Kidney glomerular epithelial cell (primary cell): ENCODE measurements at regions not wholly inside any gene's neighbourhood (a gene's known extent, or its start where the extent isn't known, plus 50 kb on each side); places are given as distances from the start of the nearest gene placed in this dataset.
"Not testable (repeated sequence)": the region's sequence is repeated elsewhere in the genome, so short reads cannot be mapped to it uniquely, and the experiment has no call there.

Experiments used
- DNase-seq: peaks from one replicate; lab custom pipeline; 2025; lab: John Stamatoyannopoulos, UW

DNA sequence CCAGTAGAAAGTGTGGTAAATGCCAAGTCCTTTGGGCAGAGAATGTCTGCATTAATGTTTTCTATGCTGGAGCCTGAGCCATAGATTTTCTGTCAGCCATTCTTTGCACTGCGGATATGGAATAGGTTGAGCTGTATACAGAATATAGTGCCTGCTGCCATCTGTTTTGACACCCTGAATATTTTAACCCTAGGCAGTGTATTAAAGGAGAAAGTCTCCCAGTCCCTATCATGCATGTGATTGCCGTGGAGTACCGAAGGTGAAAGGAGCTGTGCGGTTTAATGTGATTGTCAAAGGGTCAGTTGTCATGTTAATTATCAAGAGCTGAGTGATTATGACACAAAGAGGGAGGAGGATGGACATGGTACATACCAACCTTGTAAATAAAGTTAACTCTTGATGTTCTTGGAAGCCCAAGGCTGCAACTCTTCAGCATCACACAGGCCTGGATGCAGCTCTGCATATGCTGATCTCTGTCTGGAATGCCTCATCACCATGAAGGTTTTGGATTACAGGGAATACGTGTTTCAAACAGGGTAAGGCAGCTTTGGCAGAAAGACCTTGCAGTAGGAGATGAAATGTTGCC, 247.1 kb upstream of the ELAVL2 start:
- DNase-seq = no peak

DNA sequence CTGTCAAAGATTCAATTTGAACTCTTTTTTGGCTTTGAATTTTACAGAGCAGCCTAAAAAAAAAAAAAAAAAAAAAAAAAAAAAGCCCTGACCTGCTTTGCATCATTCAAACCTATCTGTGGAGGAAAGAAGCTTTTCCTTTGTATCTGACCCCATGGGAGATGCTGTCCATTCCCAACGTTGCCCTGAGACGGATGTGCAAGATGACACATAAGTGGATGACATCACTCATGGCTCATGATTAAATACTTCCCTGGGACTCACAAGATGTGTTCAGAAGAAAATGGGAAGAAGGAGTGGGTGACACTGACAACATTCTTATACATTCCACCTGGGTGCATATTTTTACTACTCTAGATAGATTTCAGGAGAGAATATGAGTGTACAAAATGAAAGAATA, 245.7 kb upstream of the ELAVL2 start:
- DNase-seq = no peak

DNA sequence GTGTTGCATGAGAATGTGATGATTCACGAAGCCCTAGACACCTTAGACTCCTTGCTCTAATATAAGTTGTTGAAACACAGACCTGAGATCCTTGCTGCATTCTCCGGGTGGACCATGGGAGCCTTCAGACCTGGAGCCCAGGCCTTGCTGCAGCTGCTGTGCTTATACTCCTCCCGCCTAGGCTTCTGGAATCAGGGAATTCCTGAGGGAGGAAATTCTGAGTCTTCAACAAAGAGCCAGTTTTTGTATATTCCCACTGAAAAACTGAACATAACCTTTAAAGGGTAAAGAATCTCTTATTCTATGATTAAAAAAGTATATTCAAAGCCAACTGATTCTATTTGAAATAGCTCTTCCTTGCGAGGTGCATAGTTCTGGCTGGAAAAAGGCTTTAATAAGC, 245.1 kb upstream of the ELAVL2 start:
- DNase-seq = no peak

DNA sequence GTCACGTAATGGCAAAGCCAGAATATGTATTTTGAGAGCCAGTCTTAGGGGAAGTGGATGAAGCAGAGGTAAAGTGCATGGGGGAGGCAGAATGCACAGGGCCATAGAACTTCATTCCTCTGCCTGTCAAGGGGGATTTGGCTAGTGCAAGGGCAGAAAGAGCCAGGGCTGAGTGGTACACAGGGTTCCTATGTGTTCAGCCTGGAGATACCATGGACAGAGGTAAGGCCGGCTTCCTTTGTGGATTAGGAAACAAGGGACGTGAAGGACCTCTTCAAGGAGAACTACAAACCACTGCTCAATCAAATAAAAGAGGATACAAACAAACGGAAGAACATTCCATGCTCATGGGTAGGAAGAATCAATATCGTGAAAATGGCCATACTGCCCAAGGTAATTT, 241.1 kb upstream of the ELAVL2 start:
- DNase-seq = not testable (repeated sequence)

DNA sequence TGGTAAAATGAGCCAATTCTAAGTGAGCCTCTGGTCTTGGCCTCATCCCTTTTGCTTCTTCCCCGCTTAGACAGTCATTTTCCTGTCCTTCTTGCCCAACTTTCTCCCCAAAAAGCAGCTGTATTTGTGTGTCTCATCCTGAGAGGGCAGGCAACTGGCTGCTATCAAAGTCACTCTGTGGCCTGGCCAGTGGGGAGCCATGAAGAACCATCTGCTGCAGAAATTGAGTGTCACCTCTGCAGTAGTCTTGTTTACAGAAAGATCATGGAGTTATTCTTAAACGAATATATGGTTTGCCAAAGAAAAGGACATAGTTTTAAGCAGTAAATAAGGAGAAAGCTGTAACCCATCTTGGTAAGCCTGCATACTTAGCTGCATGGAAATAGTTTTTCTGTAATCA, 233.6 kb upstream of the ELAVL2 start:
- DNase-seq = no peak

DNA sequence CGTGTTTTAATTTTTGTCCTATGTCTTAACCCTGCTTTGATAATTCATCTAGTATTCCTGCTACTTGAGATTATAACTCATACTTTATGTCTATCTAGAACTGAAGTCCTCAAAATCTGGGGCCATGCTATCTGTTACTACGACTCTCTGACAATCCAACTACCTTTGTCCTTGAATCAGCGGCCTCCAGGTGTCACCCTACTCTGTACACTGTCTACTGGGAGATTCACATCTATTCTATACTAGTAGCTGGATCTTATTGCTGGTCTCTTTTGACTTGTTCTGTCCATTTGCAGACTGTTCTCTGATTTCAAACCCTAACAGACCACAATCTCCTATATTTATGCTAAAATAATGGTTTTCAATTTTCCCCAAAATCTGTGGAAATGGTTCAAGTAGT, 225.5 kb upstream of the ELAVL2 start:
- no peak for DNase-seq

DNA sequence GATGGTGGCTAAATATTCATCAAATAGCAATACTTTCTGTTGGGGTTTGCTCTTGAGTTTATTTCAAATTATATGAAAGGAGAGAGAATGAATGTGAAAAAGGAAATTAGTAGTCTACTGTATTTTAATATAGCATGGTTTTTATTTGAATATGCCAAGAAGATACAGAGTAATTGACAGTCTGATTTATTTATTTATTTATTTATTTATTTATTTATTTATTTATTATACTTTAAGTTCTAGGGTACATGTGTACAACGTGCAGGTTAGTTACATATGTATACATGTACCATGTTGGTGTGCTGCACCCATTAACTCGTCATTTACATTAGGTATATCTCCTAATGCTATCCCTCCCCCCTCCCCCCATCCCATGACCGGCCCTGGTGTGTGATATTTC, 224.2 kb upstream of the ELAVL2 start:
- not testable (repeated sequence) for DNase-seq

DNA sequence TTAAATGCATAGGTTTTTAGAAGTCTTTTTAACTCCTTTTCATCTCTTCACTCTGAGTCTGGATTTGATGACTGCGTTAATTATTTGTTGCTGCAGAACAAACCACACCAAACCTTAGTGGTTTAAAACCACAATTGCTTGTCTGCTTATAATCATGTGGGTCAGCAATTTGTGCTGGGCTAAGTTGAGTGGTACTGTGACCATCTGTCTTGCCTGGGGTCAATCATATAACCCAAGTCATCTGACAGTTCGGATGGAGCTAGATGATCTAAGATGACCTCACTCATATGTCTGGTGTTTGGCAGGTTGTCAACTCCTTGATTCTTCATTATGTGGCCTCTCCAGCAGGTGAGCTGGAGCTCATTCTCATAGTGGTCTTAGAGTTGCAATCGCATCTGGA, 219.1 kb upstream of the ELAVL2 start:
- no peak for DNase-seq

DNA sequence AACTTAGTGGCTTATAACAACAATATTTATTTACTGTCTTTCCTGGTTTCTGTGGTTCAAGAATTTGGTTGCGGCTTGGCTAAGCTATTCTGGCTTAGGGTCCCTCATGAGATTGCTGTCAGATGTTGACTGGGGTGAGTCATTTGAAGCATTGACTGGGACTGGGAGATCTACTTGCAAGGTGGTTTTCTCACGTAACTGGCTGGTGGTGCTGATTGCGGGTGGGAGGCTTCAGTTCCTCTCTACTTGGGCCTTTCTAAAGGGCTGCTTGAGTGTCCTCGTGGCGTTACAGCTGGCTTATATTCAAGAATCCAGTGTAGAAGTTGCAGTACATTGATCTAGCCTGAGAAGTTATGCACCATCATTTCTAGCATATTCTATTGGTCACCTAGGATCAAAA, 218.5 kb upstream of the ELAVL2 start:
- no peak for DNase-seq

DNA sequence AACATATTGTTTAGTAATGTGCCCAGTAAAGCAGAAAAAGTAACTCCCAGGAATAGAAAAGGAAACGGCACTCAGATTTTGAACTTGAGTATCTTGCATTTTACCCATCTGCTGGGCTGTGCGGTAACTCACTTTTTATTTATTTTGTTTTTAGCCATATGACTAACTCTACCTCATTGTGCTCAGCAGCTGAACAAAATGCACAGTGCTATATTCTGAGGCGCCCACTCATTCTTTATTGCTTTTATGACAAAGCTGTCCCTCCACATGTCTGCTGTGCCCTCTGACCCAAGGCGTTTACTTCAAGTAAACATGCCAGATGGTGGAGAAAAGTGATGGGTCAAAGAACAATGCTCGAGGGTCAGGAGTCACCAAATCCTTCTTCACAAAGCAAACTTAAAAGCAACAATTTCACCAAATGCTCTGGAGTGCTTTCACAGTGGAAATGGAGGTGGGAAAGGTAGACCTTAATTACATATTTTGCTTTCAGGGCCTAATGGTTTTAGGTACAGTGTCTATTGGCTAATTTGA, 215.2 kb upstream of the ELAVL2 start:
- no peak for DNase-seq

DNA sequence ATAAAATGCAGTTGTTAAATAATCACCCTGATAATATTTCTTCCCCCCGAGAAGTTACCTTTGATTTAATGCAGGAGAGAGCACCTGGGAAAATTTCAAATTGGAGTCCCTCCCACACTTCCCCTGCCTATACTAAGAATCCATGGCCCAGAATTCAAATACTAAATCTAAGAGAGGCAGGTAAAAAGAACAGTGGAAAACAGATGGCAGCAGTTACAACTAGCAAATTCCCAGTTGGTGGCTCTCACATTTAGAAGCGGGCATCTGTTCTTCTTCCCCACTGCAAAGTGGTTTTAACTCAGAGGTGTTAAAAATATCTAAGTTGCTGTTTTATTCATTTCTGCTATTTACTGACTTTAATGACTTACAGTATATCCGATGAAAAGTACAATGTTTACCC, 210.4 kb upstream of the ELAVL2 start:
- no peak for DNase-seq

DNA sequence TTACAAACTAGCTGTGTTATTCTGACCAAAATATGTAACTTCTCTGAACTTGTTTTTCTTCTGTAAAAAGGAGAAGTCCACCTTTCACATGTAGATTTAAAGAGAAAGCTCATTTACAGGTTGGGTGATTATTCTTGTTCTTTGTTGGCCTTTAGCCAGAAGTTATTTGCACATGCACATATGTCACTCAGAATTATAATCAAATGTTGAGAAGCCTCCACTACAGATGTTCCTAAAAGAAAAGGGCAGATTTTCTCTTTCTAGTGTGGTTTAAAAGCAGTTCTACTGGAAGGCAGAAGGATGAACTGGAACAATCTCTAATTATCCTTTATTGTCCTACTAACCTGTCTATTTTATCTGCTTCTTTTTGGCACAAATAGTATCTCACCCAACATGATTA, 209.8 kb upstream of the ELAVL2 start:
- no peak for DNase-seq

DNA sequence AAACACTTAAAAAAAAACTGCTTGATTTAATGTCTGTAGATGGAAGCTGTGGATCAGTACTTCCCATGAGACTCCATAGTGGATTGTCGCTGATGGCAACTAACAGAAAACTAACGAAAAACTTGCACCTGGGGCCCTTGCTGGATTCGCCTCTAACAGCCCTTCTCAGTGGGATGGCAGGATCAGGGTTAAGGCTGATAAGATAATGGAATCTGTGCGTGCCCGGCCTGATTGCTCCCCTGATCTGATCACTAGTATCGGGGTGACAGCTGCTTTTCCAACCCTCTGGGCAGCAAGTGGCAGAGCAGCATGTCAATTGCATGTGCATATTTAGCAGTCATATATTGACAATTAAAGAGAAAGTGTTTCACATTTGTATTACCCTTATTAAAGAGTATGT, 185.8 kb upstream of the ELAVL2 start:
- DNase-seq = no peak

DNA sequence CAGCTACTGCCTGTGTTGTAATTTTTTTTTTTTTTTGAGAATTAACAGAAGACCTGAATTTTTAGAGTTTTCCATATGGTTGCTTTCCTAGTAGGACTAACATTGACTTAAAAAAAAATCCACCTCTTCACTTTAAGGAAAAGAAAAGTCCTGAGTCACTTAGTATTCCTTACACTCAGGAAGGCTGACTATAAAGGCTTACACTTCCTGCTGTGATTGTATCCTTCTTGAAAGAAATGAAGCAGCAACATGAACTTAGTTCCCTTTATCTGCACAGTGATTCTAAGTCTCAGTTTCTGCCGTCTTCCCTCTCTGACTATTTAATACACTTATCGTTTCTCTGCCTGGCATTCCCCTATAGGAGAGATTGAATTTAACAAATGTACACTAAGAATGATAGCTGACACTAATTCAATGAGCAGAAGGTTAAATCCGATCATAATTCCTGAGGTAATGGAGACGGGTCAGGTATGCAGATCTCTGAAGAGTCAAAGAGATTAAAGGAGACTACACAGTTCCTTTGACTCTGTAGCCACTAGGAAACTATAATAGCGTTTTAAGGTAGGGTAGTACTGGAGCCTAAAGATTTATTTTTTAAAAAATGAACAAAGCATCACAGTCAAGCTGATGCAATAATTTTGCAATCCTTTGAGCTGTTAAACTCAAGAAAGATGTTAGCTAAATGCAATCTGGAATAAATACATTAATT, 185.1 kb upstream of the ELAVL2 start:
- DNase-seq = no peak

DNA sequence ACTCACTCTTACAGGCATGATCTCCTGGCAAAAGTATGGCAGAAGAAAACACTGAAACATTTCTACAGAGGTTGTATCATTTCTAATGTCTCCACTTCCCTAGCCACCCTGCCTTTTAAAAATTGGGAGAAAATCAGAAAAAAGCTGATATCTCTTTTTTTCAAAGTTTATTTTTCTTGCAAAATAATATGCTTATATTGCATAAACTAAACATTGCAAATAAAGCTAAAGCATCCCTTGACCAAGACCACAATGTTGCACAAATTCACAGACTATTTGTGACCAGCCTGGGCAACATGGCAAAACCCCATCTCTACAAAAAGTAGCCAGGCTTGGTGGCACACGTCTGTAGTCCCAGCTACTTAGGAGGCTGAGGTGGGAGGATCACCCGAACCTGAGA, 183.3 kb upstream of the ELAVL2 start:
- DNase-seq = no peak

DNA sequence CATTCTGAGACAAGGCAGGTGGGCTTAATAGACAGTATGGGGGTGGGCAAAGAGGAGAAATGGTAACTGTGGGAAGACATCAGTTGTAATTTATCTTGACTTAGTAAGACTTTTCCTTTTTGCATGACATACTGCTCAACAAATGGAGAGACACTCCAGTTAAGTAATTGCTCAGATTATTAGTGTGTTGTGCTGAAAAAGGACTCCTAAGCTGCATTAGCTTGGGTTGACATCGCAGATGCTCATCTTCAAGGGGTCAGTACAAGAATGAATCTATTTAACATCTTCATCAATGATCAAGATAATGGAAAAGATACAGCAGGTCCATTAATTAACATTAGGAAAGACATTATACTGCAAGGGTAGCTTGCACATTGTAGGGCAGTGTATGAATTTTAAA, 181.1 kb upstream of the ELAVL2 start:
- no peak for DNase-seq

DNA sequence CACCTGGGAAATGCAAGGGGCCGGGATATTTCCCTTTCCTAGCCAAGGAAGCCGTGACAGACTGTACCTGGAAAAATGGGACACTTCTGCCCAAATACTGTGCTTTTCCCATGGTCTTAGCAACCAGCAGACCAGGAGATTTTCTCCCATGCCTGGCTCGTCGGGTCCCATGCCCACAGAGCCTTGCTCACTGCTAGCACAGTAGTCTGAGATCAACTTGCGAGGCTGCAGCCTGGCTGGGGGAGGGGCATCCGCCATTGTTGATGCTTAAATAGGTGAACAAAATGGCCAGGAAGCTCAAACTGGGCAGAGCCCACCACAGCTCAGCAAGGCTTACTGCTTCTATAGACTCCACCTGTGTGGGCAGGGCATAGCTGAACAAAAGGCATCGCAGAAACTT, 165.8 kb upstream of the ELAVL2 start:
- DNase-seq = not testable (repeated sequence)

DNA sequence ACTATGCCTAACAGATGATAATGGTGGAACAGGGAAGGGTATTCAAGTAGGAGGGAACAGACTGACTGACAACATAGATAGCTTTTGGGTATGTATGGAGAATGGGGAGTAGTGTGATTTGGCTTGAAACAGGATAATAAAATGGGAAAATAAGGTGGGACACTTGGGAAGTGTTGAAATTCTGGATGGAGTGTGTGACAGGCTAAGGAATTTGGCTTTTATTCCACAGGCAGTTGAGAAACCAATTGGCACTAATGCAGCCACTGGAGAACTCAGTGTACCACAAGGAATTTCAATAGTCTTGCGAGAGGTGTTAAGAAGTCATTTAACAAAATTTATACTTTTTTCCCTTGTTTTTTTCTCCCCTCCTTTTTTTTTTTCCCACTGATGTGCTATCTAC, 153.5 kb upstream of the ELAVL2 start:
- no peak for DNase-seq

DNA sequence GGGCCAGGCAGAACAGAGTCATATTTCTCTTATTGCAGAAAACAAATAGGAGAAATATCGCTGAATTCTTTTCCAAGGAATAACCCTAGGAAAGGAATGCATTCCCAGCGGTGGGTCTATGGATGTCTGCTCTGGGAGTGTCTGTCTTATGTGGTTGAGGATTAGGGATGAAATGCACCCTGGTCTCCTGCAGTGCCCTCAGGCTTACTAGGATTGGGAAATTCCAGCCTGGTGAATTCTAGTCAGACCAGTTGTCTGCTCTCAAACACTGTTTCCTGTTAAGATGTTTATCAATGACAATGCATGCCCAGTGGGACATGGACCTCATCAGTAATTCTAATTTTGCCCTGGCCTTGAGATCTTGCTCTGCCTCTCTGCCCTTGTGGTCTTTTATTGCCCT, 136.1 kb upstream of the ELAVL2 start:
- DNase-seq = no peak

DNA sequence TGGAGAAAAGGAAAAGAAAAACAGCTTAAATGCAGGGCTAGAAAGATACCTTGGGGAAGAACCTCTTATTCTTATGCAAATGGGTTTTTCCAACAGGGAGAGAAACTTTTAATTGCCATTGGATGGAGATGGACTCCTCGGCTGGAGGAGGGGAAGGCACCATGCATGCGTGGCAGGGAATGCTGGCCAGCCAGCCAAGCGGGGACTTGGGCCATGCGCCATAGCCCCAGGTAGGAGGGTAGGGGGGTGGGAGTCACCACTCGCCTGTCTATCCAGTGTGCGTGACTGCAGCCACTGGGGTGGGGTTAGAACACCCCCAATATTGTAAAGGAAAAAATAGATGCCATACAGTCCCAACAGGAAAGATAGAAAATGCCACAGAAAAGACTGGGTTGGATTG, 119.9 kb upstream of the ELAVL2 start:
- DNase-seq = no peak

DNA sequence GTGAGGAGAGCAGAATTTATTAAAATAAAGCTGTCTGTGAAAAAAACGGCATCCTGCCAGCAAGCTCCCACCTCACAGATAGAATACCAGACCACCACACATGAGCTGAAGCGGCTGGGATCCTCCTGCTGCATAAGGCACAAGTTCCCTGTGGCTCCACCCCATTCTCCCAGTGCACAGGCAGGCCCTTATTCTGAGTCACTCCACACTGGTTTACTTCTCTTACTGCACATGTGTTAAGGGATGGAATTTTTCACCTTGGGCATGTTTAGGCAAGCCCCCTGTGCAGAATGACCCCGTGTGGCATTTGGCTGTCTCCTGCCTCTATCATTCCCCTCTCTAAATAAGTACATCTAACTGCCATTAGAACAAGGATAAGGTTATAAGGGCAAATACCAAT, 115.0 kb upstream of the ELAVL2 start:
- no peak for DNase-seq

DNA sequence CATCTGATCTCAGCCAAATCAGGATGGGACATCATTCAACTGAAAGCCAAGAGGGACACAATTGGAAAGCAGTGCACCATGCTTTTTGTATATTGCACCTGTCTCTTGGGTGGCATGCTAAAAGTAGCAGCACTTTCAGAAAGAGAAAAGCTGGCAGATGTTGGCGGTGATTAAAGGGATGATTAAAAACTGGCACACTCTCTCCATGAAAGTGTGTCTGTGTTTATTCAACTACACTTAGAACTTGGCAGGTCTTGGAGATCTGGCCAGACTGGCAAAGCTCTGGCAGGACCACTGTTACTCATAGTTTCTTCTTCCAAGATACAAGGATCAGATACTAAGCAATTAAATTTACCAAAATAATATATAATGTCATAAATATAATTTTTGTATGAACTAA, 112.9 kb upstream of the ELAVL2 start:
- DNase-seq = no peak

DNA sequence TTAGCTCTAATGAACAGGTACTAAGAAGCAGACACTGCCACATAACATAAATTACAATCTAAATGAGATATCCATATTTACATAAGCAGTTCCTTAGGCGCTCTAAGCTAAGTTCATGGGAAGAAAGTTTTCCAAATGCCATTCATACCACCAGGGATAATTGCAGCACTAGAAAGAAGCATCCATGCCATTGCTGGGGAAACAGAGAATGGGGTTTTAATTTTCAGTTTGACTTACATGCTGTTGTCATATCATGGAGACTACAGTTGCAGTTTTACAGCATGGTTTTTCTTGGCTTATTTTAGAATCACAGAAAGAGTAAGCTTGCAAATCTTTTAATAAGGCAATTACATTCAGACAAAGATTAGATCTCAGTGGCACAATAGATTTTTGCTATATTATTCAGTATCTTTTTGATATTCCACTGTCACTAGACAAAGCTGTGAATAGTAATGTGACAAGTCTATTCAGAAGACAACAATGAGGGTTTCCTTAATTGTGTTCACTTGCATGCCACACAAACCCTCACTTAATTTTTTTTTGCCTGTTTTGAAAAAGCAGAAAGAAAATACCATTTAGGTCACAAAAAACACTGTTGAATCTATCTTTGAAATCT, 108.4 kb upstream of the ELAVL2 start:
- DNase-seq = no peak

DNA sequence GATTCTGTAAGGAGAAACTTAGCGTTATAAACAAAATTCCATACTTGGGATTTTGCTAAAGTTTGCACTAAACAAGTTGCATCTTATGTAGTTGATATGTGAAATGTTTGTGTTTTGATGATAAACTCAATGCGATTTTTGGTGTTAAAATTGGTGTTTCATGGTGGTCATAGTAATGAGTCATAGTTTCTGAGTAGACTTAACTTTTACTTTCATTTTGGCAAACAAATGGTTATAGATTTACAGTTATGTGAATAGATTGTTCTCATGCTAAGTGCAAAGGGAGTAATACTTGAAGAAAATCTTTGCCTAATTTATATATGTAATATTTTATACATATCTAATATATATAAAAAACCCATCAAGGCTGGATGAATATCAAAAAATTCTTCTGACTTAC, 107.3 kb upstream of the ELAVL2 start:
- no peak for DNase-seq
